ENCODE measurements at regions not wholly inside any gene's neighbourhood (a gene's known extent, or its start where the extent isn't known, plus 50 kb on each side); places are given as distances from the start of the nearest gene placed in this dataset.

DNA sequence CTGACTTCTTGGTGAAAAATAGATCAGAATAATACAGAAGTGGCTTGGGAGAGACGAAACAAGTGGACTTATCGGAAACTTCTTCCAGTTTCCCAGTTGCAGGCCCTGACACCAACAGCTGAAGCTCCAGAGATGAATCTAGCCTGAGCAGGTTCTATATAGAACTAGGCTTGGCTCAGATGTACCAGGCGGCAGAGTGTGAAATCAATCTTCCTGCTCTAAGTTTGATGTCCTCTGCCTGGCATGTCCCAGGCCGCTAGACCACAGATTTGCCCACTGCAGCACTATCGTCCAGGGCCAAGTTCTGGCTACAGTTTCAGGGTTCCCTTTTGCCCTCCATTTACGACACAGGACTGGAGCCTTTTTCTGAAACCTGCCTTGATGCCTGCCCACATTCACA lies 91.3 kb upstream of the PLEKHA5 start:
- TF ChIP-seq ZNF274 (IDR thresholded peaks at IDR 0.05; ENCODE audit: borderline replicate concordance, extremely low read depth, low read length) (no peak), JUN (IDR thresholded peaks at IDR 0.05; ENCODE audit: low read depth, low read length) (no peak), CTCF (IDR thresholded peaks at IDR 0.05; ENCODE audit: control extremely low read depth in 1 of 3, insufficient read depth in 1 of 3, low read depth in 1 of 3, low read length in 3 of 3) (no peak), EP300 (IDR thresholded peaks at IDR 0.05; ENCODE audit: borderline replicate concordance in 1 of 2, low read depth in 2 of 2, low read length in 2 of 2) (no peak), NRF1 (IDR thresholded peaks at IDR 0.05; ENCODE audit: low read depth, low read length) (no peak), SIX5 (IDR thresholded peaks at IDR 0.05; ENCODE audit: low read depth, low read length) (no peak), POLR2AphosphoS5 (IDR thresholded peaks at IDR 0.05; ENCODE audit: low read depth, low read length) (no peak), RFX5 (IDR thresholded peaks at IDR 0.05; ENCODE audit: borderline replicate concordance, low read depth, low read length) (no peak), TAF1 (IDR thresholded peaks at IDR 0.05; ENCODE audit: low read depth, low read length) (no peak)

All from H1 (cell line).